ENCODE measurements at regions not wholly inside any gene's neighbourhood (a gene's known extent, or its start where the extent isn't known, plus 50 kb on each side); places are given as distances from the start of the nearest gene placed in this dataset.

DNA sequence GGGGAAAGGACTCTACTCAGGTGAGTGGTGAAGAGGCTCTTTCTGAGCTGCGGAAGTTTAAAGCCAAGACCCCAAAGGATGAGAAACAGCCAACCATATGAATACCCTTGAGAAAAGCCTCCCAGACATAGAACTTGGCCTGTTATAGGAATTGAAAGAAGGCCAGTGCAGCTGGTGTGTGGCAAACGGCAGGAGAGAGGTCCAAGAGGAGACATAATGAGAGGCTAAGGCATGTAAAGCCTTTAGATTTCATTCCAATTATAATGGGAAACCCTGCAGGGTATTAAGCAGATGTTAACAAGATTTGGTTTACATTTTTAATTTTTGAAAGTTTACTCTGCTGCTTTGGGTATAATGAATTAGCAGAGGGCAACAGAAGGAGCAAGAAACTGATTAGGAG lies 552.1 kb upstream of the FBXO33 start:
- H3K27ac Mint-ChIP-seq (ENCODE audit: unreplicated experiment) = no peak overlapping the region
- TF ChIP-seq, protein P1, sequence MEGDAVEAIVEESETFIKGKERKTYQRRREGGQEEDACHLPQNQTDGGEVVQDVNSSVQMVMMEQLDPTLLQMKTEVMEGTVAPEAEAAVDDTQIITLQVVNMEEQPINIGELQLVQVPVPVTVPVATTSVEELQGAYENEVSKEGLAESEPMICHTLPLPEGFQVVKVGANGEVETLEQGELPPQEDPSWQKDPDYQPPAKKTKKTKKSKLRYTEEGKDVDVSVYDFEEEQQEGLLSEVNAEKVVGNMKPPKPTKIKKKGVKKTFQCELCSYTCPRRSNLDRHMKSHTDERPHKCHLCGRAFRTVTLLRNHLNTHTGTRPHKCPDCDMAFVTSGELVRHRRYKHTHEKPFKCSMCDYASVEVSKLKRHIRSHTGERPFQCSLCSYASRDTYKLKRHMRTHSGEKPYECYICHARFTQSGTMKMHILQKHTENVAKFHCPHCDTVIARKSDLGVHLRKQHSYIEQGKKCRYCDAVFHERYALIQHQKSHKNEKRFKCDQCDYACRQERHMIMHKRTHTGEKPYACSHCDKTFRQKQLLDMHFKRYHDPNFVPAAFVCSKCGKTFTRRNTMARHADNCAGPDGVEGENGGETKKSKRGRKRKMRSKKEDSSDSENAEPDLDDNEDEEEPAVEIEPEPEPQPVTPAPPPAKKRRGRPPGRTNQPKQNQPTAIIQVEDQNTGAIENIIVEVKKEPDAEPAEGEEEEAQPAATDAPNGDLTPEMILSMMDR (IDR thresholded peaks at IDR 0.05; ENCODE audit: partially characterized antibody, unreplicated experiment) = no peak
- no peaks in the 10 kb centered on the region for H3K9me3 Mint-ChIP-seq (ENCODE audit: unreplicated experiment)
- no peaks in the 10 kb centered on the region for H3K4me1 Mint-ChIP-seq (ENCODE audit: low read depth, unreplicated experiment)
- H3K27me3 Mint-ChIP-seq (ENCODE audit: unreplicated experiment) = no peaks in the 10 kb centered on the region
- H3K36me3 Mint-ChIP-seq (ENCODE audit: unreplicated experiment) = no peaks in the 10 kb centered on the region
- no peak overlapping the region for H3K4me3 Mint-ChIP-seq (ENCODE audit: unreplicated experiment)
- no peak for DNase-seq

DNA sequence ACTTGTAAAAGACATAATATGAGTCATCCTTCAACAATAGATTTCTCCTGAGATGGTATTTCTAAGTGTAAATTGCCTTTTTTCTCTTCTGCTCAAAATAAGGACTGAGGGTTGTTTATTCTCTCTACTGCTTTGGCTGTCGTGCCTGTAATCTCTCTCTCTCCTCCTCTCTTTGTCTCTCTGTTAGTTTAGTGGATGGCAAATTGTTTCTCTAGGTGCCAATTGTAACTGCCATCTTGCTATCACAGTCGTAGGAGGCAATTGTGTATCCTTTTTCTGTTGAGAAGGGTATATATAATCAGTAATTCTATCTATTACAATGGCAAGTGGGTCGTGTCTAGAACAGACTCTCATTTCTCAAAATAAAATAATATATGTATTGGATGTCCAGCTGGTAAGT lies 545.0 kb upstream of the FBXO33 start:
- Mint-ChIP-seq H3K4me3 (ENCODE audit: unreplicated experiment) (no peak overlapping the region), H3K9me3 (ENCODE audit: unreplicated experiment) (no peaks in the 10 kb centered on the region), H3K4me1 (ENCODE audit: low read depth, unreplicated experiment) (no peaks in the 10 kb centered on the region), H3K27ac (ENCODE audit: unreplicated experiment) (no peak overlapping the region), H3K36me3 (ENCODE audit: unreplicated experiment) (no peaks in the 10 kb centered on the region), H3K27me3 (ENCODE audit: unreplicated experiment) (no peaks in the 10 kb centered on the region)
- DNase-seq = no peak
- TF ChIP-seq, protein P1 (IDR thresholded peaks at IDR 0.05; ENCODE audit: partially characterized antibody, unreplicated experiment) = no peak

DNA sequence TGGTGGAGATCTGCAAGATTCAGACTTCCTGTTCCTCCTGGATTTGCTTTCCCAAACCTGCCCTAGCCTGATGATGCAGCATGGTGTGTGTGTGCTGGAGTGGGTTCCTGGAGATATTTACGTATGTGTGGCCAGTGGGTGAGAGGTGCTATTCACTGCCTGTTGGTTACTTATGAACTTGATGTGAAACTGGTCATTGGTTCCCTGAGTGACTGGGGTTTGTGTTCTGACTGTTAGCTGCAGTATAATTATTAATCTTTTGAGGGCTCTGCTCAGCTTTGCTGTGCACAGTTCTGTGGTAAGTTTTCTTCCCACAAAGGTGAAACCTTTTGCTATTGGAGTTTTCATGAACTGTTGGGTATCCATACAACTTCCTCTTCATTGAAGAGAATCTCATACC lies 541.8 kb upstream of the FBXO33 start:
- Mint-ChIP-seq H3K27ac (ENCODE audit: unreplicated experiment) (no peak overlapping the region), H3K36me3 (ENCODE audit: unreplicated experiment) (no peaks in the 10 kb centered on the region), H3K9me3 (ENCODE audit: unreplicated experiment) (no peaks in the 10 kb centered on the region), H3K4me3 (ENCODE audit: unreplicated experiment) (no peak overlapping the region), H3K4me1 (ENCODE audit: low read depth, unreplicated experiment) (no peaks in the 10 kb centered on the region), H3K27me3 (ENCODE audit: unreplicated experiment) (no peaks in the 10 kb centered on the region)
- TF ChIP-seq, protein P1 (IDR thresholded peaks at IDR 0.05; ENCODE audit: partially characterized antibody, unreplicated experiment) = no peak
- no peak for DNase-seq

DNA sequence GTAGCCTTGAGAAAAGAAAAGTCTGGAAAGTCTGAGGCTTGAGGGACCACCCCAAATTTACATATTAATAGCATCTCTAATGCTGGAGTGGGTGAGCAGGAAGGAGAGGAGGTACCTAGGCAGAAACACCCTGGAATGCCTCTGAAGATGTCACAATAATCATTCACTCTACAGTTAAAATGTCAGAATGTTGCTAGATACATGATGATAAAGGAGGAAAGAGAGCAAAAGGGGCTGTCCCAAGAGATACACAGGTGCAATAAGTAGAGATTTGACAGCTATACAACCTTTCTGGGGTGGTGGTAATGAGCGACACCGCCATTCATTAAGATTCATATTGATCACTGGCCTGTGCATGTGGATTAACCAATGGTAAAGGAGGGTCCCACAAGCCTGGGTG lies 540.5 kb upstream of the FBXO33 start:
- Mint-ChIP-seq H3K9me3 (ENCODE audit: unreplicated experiment) (no peaks in the 10 kb centered on the region), H3K4me1 (ENCODE audit: low read depth, unreplicated experiment) (no peaks in the 10 kb centered on the region), H3K4me3 (ENCODE audit: unreplicated experiment) (no peak overlapping the region), H3K27me3 (ENCODE audit: unreplicated experiment) (no peaks in the 10 kb centered on the region), H3K36me3 (ENCODE audit: unreplicated experiment) (no peaks in the 10 kb centered on the region), H3K27ac (ENCODE audit: unreplicated experiment) (no peak overlapping the region)
- TF ChIP-seq, protein P1 (IDR thresholded peaks at IDR 0.05; ENCODE audit: partially characterized antibody, unreplicated experiment) = no peak
- no peak for DNase-seq

DNA sequence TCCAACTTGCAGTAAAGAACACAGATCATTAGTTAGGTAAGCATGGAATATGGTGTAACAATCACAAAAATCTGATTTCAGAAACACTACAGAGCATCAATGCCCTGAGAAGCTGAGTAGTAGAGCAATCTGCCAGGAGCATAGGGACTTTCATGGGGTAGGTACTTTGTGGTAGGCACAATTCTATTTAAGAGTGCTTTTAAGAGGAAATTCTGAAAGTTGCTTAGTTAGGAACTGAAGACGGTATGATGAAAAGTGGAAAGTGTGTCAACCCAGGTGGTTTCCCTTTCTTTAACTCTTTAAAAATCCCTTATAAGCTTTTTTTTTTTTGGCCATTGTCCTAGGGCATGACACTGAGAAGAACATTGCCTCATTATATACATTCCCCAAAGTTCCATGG lies 535.7 kb upstream of the FBXO33 start:
- TF ChIP-seq, protein P1 (IDR thresholded peaks at IDR 0.05; ENCODE audit: partially characterized antibody, unreplicated experiment) = no peak
- H3K4me1 Mint-ChIP-seq (ENCODE audit: low read depth, unreplicated experiment) = no peaks in the 10 kb centered on the region
- DNase-seq = no peak
- no peaks in the 10 kb centered on the region for H3K36me3 Mint-ChIP-seq (ENCODE audit: unreplicated experiment)
- no peaks in the 10 kb centered on the region for H3K9me3 Mint-ChIP-seq (ENCODE audit: unreplicated experiment)
- no peak overlapping the region for H3K4me3 Mint-ChIP-seq (ENCODE audit: unreplicated experiment)
- H3K27me3 Mint-ChIP-seq (ENCODE audit: unreplicated experiment) = no peaks in the 10 kb centered on the region
- H3K27ac Mint-ChIP-seq (ENCODE audit: unreplicated experiment) = no peak overlapping the region

All from glutamatergic neuron (in vitro differentiated cells).